ENCODE measurements at regions not wholly inside any gene's neighbourhood (a gene's known extent, or its start where the extent isn't known, plus 50 kb on each side); places are given as distances from the start of the nearest gene placed in this dataset.
A peak's percentile ranks its signal among the peaks of the same experiment; 100 is the strongest.

GRCh38 chr13:97534540-97534939, 100.6 kb downstream of the RAP2A start:
- Histone ChIP-seq H3K36me3 (ENCODE audit: control insufficient read depth, insufficient read depth, low read length) (no peaks in the 10 kb centered on the region), H3K4me3 (ENCODE audit: low read depth, low read length) (no peak overlapping the region), H3K27me3 (ENCODE audit: control insufficient read depth, insufficient read depth, low read length) (no peaks in the 10 kb centered on the region)
- TF ChIP-seq, protein P1, sequence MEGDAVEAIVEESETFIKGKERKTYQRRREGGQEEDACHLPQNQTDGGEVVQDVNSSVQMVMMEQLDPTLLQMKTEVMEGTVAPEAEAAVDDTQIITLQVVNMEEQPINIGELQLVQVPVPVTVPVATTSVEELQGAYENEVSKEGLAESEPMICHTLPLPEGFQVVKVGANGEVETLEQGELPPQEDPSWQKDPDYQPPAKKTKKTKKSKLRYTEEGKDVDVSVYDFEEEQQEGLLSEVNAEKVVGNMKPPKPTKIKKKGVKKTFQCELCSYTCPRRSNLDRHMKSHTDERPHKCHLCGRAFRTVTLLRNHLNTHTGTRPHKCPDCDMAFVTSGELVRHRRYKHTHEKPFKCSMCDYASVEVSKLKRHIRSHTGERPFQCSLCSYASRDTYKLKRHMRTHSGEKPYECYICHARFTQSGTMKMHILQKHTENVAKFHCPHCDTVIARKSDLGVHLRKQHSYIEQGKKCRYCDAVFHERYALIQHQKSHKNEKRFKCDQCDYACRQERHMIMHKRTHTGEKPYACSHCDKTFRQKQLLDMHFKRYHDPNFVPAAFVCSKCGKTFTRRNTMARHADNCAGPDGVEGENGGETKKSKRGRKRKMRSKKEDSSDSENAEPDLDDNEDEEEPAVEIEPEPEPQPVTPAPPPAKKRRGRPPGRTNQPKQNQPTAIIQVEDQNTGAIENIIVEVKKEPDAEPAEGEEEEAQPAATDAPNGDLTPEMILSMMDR (IDR thresholded peaks at IDR 0.05; ENCODE audit: insufficient read depth, low read length, severe bottlenecking) = no peak
- DNase-seq (ENCODE audit: low read depth) (no peak), FAIRE-seq (no peak)

GRCh38 chr13:97535614-97536013, 101.6 kb downstream of the RAP2A start:
- TF ChIP-seq, protein P1 (IDR thresholded peaks at IDR 0.05; ENCODE audit: insufficient read depth, low read length, severe bottlenecking) = no peak
- Histone ChIP-seq H3K27me3 (ENCODE audit: control insufficient read depth, insufficient read depth, low read length) (no peaks in the 10 kb centered on the region), H3K4me3 (ENCODE audit: low read depth, low read length) (no peak overlapping the region), H3K36me3 (ENCODE audit: control insufficient read depth, insufficient read depth, low read length) (no peaks in the 10 kb centered on the region)
- DNase-seq (ENCODE audit: low read depth) (peak; percentile 66), FAIRE-seq (no peak)

- no peak for FAIRE-seq
- H3K27me3 ChIP-seq (ENCODE audit: control insufficient read depth, insufficient read depth, low read length) = no peaks in the 10 kb centered on the region
- no peak for DNase-seq (ENCODE audit: low read depth)
- TF ChIP-seq, protein P1 (IDR thresholded peaks at IDR 0.05; ENCODE audit: insufficient read depth, low read length, severe bottlenecking) = no peak
- H3K4me3 ChIP-seq (ENCODE audit: low read depth, low read length) = no peak overlapping the region
- no peaks in the 10 kb centered on the region for H3K36me3 ChIP-seq (ENCODE audit: control insufficient read depth, insufficient read depth, low read length)
These were observed 103.1 kb downstream of the RAP2A start for GRCh38 chr13:97537110-97537509.

DNA sequence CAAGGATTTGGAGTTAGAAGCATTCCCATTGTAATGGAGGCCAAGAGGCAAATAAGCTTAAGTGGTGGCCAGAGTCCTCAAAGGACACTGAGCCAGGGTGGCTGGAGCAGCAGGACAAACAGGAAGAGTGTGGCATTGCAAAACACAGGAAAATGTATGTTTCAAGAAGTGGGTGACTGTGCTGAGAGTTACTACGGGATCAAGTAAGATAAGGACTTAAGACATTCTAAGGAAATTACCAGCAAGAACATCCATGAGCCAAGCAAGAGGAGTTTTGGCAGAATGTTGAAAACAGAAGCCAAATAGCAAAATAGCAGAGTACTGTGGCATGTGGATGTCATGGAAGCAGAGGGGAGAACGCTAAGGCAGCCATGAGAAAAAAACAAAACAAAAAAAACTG, 104.2 kb downstream of the RAP2A start:
- TF ChIP-seq, protein P1 (IDR thresholded peaks at IDR 0.05; ENCODE audit: insufficient read depth, low read length, severe bottlenecking) = no peak
- no peaks in the 10 kb centered on the region for H3K36me3 ChIP-seq (ENCODE audit: control insufficient read depth, insufficient read depth, low read length)
- H3K27me3 ChIP-seq (ENCODE audit: control insufficient read depth, insufficient read depth, low read length) = no peaks in the 10 kb centered on the region
- no peak for DNase-seq (ENCODE audit: low read depth)
- no peak for FAIRE-seq
- H3K4me3 ChIP-seq (ENCODE audit: low read depth, low read length) = no peak overlapping the region

- no peak for FAIRE-seq
- DNase-seq (ENCODE audit: low read depth) = peak; percentile 81
- TF ChIP-seq, protein P1 (IDR thresholded peaks at IDR 0.05; ENCODE audit: insufficient read depth, low read length, severe bottlenecking) = no peak
- H3K4me3 ChIP-seq (ENCODE audit: low read depth, low read length) = no peak overlapping the region
- H3K36me3 ChIP-seq (ENCODE audit: control insufficient read depth, insufficient read depth, low read length) = no peaks in the 10 kb centered on the region
- H3K27me3 ChIP-seq (ENCODE audit: control insufficient read depth, insufficient read depth, low read length) = no peaks in the 10 kb centered on the region
These were observed 106.0 kb downstream of the RAP2A start for GRCh38 chr13:97539651-97540610.

Measured in bronchial epithelial cell (primary cell).